NCI-H748 (cell line): ENCODE measurements at regions not wholly inside any gene's neighbourhood (a gene's known extent, or its start where the extent isn't known, plus 50 kb on each side); places are given as distances from the start of the nearest gene placed in this dataset.

Experiments used
- DNase-seq: peaks from one replicate; lab custom pipeline; 2025; ENCODE audit not compliant: unreplicated experiment; lab: John Stamatoyannopoulos, UW

DNA sequence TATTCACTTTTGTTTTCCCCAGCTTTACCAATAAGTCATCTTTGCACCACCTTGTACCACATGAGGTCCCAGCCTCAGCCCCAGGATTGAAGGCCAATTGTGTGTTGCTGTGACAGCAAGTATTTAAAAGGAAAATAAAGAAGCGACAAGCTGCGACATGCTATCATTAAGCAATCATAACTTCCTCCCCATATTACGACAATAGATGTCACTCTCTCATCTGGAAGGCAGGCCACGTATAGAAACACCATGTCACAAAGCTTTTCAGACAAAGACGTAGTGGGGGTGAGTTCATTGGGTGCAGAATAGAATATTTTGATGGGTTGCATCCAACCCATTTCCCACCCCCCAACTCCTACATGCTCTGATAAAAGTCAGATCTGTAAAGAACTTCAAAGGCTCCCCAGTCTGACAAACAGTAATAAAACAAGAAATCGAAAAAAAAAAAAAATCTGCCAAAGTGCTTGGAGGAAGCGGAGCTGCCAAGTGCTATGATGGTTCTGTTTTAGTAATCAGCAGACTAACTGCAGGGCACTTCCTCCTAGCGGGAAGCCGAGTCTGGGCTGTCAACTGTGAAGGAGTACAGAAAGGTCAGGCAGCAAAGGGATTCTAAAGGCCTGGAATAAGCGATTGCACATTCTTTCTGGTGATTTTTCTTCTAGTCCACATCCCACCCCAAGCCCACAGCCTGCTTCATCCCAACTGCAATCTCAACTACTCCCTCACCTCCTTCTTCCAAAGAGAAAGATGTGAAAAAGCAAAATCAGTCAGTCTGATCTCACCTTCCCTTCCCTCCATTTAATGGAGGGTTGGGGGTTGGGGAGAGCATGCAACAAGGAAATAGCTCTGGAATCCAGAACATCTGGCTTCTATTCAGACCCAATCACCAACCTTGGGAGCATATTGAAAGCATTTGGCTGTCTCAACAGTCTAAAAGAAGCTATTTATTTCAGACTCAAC is 131.4 kb upstream of the UBASH3B start:
- DNase-seq = no peak

DNA sequence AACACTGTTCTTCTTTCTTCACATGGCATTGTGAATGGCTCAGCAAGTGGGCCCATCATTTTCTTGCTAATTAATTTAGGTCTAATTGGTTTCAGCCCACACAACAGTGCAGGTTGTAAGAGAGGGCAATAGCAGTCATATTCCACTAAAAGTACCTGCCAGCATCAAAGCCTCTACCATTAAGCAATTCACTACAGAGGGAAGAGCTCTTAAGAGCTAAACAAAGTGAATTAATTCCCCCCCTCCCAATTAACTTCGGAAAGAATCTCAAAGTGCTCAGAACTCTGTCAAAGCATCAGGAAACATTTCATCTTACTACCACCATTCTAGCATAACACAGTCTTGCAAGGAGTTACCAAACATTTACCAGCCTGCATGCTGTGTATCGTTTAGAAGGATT is 133.9 kb upstream of the UBASH3B start:
- no peak for DNase-seq

- DNase-seq = no peak
Observed at GRCh38 chr11:122517403-122518379, 137.8 kb upstream of the UBASH3B start.

DNA sequence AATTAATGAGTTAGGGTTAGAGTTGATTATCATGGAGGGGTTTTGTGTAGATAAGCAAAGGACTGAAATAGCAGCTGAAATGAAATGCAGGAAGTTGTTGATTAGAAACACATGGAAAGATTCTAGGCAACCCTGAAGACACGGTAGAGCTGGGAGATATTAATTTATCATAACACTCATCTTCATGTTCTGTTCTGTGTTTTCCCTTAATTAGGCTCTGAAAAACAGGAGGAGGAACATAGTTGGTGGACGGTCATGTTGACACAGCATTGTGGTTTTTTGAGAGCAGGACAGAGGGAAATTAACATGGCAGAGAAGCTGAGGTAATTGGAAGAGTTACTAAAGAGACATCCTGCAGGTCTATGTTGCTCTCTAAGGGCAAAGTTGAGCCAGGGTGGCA is 138.8 kb upstream of the UBASH3B start:
- DNase-seq = no peak

DNA sequence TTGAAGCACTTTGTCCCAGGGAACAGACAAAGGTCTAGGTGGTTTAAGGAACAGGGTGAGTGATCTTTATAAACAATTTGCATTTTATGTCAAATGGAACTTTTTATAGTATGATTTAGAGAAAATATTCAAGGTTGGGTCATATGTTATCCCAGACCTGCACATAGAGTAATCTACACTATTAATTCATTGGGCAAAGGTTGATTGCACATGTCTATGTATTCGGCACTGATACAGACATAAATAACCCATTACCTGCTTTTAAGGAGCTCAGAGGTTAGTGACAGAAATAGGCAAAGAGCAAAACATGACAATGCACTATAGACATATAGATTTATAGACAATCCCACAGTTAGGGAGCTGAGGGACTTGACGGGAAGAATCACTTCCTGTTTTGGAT is 141.5 kb upstream of the UBASH3B start:
- no peak for DNase-seq

GRCh38 chr11:122513328-122513727 is 142.2 kb upstream of the UBASH3B start:
- DNase-seq = no peak

DNA sequence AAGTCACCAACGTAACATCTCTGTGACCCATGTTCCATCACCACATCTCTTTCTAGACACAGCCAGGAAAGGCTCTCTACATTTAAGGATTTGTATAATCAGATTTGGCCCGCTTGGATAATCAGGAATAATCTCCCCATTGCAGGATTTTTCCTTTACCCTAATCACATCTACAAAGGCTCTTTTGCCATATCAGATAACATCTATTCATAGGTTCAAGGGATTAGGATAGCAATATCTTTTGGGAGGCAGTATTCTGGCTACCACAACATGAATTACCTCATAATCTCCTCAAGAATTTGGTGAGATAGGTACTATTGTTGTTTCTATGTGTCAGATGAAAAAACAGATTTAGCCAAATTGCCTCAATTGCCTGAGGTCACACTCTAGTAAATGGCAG is 142.8 kb upstream of the UBASH3B start:
- no peak for DNase-seq

GRCh38 chr11:122509899-122510298 is 145.6 kb upstream of the UBASH3B start:
- no peak for DNase-seq

DNA sequence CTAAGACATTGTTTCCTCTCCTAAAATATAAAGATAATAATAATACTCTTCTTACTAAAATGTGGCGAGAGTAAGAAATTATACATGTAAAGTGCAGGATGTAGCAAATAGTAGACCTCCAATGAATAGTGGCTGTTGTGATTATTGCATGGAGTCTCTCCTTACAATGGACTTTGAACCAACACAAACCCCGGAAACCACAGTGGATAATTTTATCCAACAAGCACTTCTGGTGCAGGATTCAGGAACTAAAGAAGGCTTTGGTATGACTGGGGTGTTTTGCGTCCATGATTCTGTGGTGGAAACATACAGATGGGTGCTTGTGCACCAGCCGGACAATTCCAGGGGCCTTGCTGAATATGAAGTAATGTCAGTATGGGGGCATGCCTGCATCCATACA is 146.4 kb upstream of the UBASH3B start:
- no peak for DNase-seq

GRCh38 chr11:122505304-122506006 is 150.1 kb upstream of the UBASH3B start:
- peak; percentile 14 for DNase-seq

DNA sequence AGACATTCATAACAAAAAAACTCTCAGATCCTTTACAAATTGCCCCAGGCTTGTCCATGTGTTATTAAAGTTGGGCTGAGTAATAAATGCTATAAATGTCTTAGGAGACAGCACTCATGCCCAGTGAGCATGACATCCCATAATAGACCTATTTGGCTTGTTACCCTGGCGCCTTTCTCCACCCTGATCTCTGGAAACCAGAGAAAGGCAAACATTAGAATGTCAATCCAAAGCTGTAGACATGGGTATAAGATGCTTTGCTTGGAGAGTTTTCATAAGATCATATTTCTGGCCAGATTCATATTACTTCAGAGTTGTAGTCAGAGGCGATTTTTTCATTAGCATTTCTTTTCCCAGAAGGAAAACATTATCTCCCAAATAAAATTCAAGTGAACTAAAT is 161.3 kb upstream of the UBASH3B start:
- DNase-seq = no peak

DNA sequence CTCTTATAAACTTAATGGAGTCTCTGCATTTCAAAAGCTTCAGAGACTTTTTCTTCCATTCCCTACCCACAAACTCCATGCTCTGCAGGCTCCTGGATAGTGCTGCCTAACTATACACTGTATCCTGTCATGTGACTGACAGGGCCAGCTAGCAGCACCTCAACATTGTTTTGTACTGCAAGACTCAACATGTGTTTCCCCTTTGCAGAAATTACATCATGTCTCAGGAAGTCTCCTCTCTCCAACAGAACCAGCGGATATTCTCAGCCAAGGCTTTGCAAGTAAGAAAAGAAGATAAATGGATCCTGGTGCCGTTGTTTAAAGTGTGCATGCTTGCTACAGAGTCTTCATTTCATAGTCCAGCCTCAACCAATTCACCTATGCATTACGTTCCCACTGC is 164.0 kb upstream of the UBASH3B start:
- DNase-seq = no peak

DNA sequence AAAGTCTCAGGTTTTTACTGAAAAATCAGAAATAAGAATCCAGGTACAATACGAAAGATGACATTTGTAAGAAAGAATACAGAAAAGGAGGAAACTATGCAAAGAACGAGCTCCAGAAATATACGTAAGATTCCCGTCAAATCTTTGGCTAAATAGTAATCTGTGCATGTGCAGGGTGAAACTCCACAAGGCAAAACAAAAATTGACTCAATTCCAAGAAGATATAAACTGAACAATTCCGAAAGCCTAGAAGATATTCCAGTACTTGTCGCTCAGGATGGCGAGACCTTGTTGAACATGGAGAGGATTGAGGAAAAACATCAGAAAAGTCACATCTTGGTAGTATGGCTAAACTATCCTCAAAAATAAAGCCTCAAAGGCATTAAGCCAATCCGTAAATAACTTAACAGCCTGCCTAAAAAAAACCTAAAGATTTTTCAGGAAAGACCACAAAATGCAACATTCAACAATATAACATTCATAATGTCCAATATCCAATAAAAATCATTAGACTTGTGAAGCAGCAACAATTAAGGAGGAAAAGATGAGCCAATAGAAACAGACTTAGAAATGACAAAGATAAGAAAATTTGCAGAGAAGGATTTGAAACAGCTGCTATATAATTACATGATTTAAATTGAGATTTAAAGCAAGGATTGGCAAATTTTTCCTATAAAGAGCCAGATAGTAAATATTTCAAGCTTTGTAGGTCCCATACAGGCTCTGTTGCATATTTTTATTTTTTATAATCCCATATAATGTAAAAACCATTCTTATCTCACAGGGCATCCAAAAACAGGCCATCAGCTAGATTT is 166.4 kb upstream of the UBASH3B start:
- no peak for DNase-seq

DNA sequence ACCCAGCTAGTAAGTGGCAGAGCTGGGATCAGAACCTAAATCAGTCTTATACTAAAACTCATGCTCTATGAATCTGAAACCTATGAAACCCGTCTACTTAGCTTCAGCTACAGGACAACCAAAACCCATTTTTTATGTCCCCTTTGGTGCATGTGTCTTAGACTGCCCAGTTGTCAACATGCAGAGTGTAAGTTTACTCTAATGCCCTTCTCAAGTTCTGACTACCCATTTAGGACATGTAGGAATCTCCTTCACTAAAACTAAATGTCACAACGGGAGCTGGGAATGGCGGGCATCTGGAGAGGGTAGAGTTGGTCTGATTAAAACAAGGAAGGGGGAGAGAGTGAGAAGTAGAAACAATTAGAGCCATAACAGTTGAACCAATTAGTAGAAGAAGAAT is 167.9 kb upstream of the UBASH3B start:
- DNase-seq = no peak

- no peak for DNase-seq
Observed at GRCh38 chr11:122486793-122487495, 168.6 kb upstream of the UBASH3B start.

- no peak for DNase-seq
Observed at GRCh38 chr11:122478986-122479385, 176.5 kb upstream of the UBASH3B start.

DNA sequence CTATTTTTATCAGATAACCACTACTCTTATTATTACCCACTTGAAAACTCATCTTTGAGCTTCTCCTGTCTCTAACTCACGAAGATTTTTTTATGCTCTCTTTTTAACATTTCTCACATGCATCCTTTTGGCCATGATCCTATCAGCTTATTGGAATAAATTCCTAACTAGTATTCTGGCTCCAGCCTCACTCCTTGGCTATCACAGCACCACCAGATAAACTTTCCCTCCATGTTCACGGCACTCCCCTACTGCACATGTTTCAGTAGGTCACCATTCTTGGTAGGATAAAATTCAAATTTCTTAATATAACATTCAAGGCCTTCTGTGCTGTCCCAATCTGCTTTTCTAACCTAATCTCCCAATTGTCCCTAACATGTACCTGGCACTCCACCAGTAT is 186.6 kb upstream of the UBASH3B start:
- DNase-seq = no peak

DNA sequence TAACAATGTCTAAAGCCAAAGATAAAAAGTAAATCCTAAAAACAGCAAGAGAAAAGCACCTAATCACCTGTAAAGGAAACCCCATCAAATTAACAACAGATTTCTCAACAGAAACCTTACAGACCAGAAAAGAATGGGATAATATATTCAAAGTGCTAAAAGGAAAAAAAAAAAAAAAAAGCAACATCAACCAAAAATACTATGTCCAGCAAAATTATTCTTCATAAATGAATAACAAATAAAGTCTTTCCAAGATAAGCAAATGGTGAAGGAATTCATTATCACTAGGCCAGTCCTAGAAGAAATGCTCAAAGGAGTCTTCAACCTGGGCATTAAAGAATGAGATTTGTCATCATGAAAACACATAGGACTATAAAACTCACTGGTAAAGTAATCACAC is 192.0 kb upstream of the UBASH3B start:
- no peak for DNase-seq

DNA sequence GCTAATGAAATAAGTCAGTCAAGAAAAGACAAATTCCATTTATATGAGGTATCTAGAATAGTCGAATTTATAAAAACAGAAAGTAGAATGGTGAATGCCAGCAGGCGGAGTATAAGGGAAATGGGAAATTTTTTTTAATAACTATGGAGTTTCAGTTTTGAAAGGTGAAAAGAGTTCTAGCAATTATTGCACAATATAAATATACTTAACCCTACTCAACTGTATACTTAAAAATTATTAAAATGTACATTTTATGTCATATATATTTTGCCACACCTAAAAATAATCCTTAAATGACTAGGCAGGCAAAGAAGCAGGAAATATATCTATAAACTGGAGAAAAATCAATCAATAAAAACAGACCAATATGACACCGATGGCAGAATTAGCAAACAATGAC is 196.5 kb upstream of the UBASH3B start:
- no peak for DNase-seq

GRCh38 chr11:122453586-122453985 is 201.9 kb upstream of the UBASH3B start:
- DNase-seq = no peak
